Muscle of leg (tissue), 3 donors: ENCODE measurements at regions not wholly inside any gene's neighbourhood (a gene's known extent, or its start where the extent isn't known, plus 50 kb on each side); places are given as distances from the start of the nearest gene placed in this dataset.
A peak's percentile ranks its signal among the peaks of the same experiment; 100 is the strongest.

Experiments used
- DNase-seq: peaks from one replicate; pipeline ENCODE4 v3.0.0; 2013
- H3K27ac ChIP-seq: one replicate; pipeline ENCODE4 v1.5.1; 2013; ENCODE audit warnings: mild to moderate bottlenecking, low read length, control low read depth
- H3K27me3 ChIP-seq: one replicate; pipeline ENCODE4 v1.6.1; 2013; ENCODE audit warnings: low read length; ENCODE audit not compliant: control insufficient read depth, insufficient read depth
- H3K36me3 ChIP-seq: one replicate; pipeline ENCODE4 v1.6.1; 2013; ENCODE audit warnings: low read length; ENCODE audit not compliant: control insufficient read depth, insufficient read depth
- H3K4me1 ChIP-seq: one replicate; pipeline ENCODE4 v1.6.1; 2013; ENCODE audit warnings: low read length; ENCODE audit not compliant: control insufficient read depth, insufficient read depth
- H3K4me3 ChIP-seq: one replicate; pipeline ENCODE4 v1.5.1; 2013; ENCODE audit warnings: low read length, control low read depth
- H3K9me3 ChIP-seq: replicated peaks from 2 replicates; pipeline ENCODE4 v1.6.1; 2013; ENCODE audit warnings: low read depth, low read length; ENCODE audit not compliant: control insufficient read depth
- WGBS: methylation state at CpG from one replicate; pipeline ENCODE4 v1.1.5; 2013; ENCODE audit warnings: missing lambda C conversion rate; ENCODE audit not compliant: insufficient coverage; 5-methylcytosine and 5-hydroxymethylcytosine counted together

- peaks cover 3% of the 10 kb centered on the region for H3K9me3 ChIP-seq
- H3K27me3 ChIP-seq: no peaks in the 10 kb centered on the region
- H3K27ac ChIP-seq: no peak overlapping the region
- no peaks in the 10 kb centered on the region for H3K4me1 ChIP-seq
- H3K4me3 ChIP-seq: no peak overlapping the region
- DNase-seq: no peak
- no peaks in the 10 kb centered on the region for H3K36me3 ChIP-seq
Measured at GRCh38 chr4:34512616-34513015, 1731.7 kb downstream of the ARAP2 start.

- Histone ChIP-seq H3K4me3 (no peak overlapping the region), H3K36me3 (no peaks in the 10 kb centered on the region), H3K27me3 (no peaks in the 10 kb centered on the region), H3K27ac (no peak overlapping the region), H3K4me1 (no peaks in the 10 kb centered on the region), H3K9me3 (peaks cover 3% of the 10 kb centered on the region)
- no peak for DNase-seq
- no CpG with 5 or more reads among the region's 3 CpGs for WGBS
Measured at GRCh38 chr4:34516524-34516923, 1727.8 kb downstream of the ARAP2 start.

GRCh38 chr4:34534916-34535315, 1709.4 kb downstream of the ARAP2 start:
- H3K36me3 ChIP-seq: no peaks in the 10 kb centered on the region
- H3K27me3 ChIP-seq: no peaks in the 10 kb centered on the region
- no peaks in the 10 kb centered on the region for H3K4me1 ChIP-seq
- no CpG with 5 or more reads among the region's 4 CpGs for WGBS
- no peak overlapping the region for H3K27ac ChIP-seq
- peak; percentile 4 for DNase-seq
- H3K9me3 ChIP-seq: no peaks in the 10 kb centered on the region
- H3K4me3 ChIP-seq: no peak overlapping the region

- no peaks in the 10 kb centered on the region for H3K9me3 ChIP-seq
- H3K4me3 ChIP-seq: no peak overlapping the region
- H3K4me1 ChIP-seq: no peaks in the 10 kb centered on the region
- H3K27me3 ChIP-seq: no peaks in the 10 kb centered on the region
- H3K27ac ChIP-seq: no peak overlapping the region
- peak; percentile 0 for DNase-seq
- no peaks in the 10 kb centered on the region for H3K36me3 ChIP-seq
- WGBS: 33% methylated on average over 1 of the region's 2 CpGs
Measured at GRCh38 chr4:34566091-34566490, 1678.2 kb downstream of the ARAP2 start.

GRCh38 chr4:34572026-34572425, 1672.3 kb downstream of the ARAP2 start:
- H3K27ac ChIP-seq: no peak overlapping the region
- WGBS: no CpG with 5 or more reads among the region's 3 CpGs
- H3K4me3 ChIP-seq: no peak overlapping the region
- H3K9me3 ChIP-seq: no peaks in the 10 kb centered on the region
- no peaks in the 10 kb centered on the region for H3K36me3 ChIP-seq
- H3K4me1 ChIP-seq: no peaks in the 10 kb centered on the region
- H3K27me3 ChIP-seq: no peaks in the 10 kb centered on the region
- no peak for DNase-seq

- no peak overlapping the region for H3K4me3 ChIP-seq
- no peak overlapping the region for H3K27ac ChIP-seq
- no peaks in the 10 kb centered on the region for H3K4me1 ChIP-seq
- 88% methylated on average over 2 of the region's 3 CpGs for WGBS
- H3K9me3 ChIP-seq: no peaks in the 10 kb centered on the region
- no peaks in the 10 kb centered on the region for H3K36me3 ChIP-seq
- no peaks in the 10 kb centered on the region for H3K27me3 ChIP-seq
- no peak for DNase-seq
Measured at GRCh38 chr4:34615315-34615714, 1629.0 kb downstream of the ARAP2 start.

- Histone ChIP-seq H3K36me3 (no peaks in the 10 kb centered on the region), H3K27ac (no peak overlapping the region), H3K9me3 (no peaks in the 10 kb centered on the region), H3K4me1 (no peaks in the 10 kb centered on the region), H3K27me3 (no peaks in the 10 kb centered on the region), H3K4me3 (no peak overlapping the region)
- WGBS: no CpG with 5 or more reads among the region's 6 CpGs
- DNase-seq: peak; percentile 35
Measured at GRCh38 chr4:34619531-34620162, 1624.7 kb downstream of the ARAP2 start.

GRCh38 chr4:34628471-34628870, 1615.8 kb downstream of the ARAP2 start:
- no CpG with 5 or more reads among the region's 2 CpGs for WGBS
- H3K9me3 ChIP-seq: peaks cover 2% of the 10 kb centered on the region

GRCh38 chr4:34629451-34629850, 1614.9 kb downstream of the ARAP2 start:
- H3K9me3 ChIP-seq: peaks cover 2% of the 10 kb centered on the region
- no peak for DNase-seq
- H3K27ac ChIP-seq: no peak overlapping the region
- no peaks in the 10 kb centered on the region for H3K36me3 ChIP-seq
- H3K4me3 ChIP-seq: no peak overlapping the region
- no peaks in the 10 kb centered on the region for H3K27me3 ChIP-seq
- WGBS: no CpG with 5 or more reads among the region's 2 CpGs
- no peaks in the 10 kb centered on the region for H3K4me1 ChIP-seq

More at GRCh38 chr4:34628471-34628870, 1615.8 kb downstream of the ARAP2 start:
- no peaks in the 10 kb centered on the region for H3K27me3 ChIP-seq
- H3K4me1 ChIP-seq: no peaks in the 10 kb centered on the region
- no peak for DNase-seq
- H3K27ac ChIP-seq: no peak overlapping the region
- no peaks in the 10 kb centered on the region for H3K36me3 ChIP-seq
- no peak overlapping the region for H3K4me3 ChIP-seq

GRCh38 chr4:34633241-34633640, 1611.1 kb downstream of the ARAP2 start:
- no CpG with 5 or more reads among the region's 2 CpGs for WGBS
- Histone ChIP-seq H3K36me3 (no peaks in the 10 kb centered on the region), H3K4me3 (no peak overlapping the region), H3K27ac (no peak overlapping the region), H3K27me3 (no peaks in the 10 kb centered on the region), H3K9me3 (no peaks in the 10 kb centered on the region), H3K4me1 (no peaks in the 10 kb centered on the region)
- DNase-seq: peak; percentile 38

- Histone ChIP-seq H3K27ac (no peak overlapping the region), H3K27me3 (no peaks in the 10 kb centered on the region), H3K36me3 (no peaks in the 10 kb centered on the region), H3K4me3 (no peak overlapping the region), H3K9me3 (peaks cover 16% of the 10 kb centered on the region), H3K4me1 (no peaks in the 10 kb centered on the region)
- 80% methylated on average over 1 of the region's 2 CpGs for WGBS
- DNase-seq: no peak
Measured at GRCh38 chr4:34636623-34637022, 1607.7 kb downstream of the ARAP2 start.
